Keratinocyte (primary cell): ENCODE measurements at regions not wholly inside any gene's neighbourhood (a gene's known extent, or its start where the extent isn't known, plus 50 kb on each side); places are given as distances from the start of the nearest gene placed in this dataset.

Experiments
- DNase-seq: peaks from one replicate; pipeline ENCODE4 v3.0.0-alpha.2; 2011; ENCODE audit warnings: low read depth, missing footprints, low spot score
- FAIRE-seq: peaks from 2 replicates; lab custom pipeline; 2011; peaks lifted over from hg19 to GRCh38; lab: Jason Lieb, UNC
- H2AFZ ChIP-seq: 2 replicates; pipeline ENCODE4 v1.6.0; 2012; ENCODE audit warnings: low read length, control low read depth, inconsistent platforms; ENCODE audit not compliant: control insufficient read depth
- H3K27ac ChIP-seq: 2 replicates; pipeline ENCODE4 v1.5.1; 2011; ENCODE audit warnings: low read length; ENCODE audit not compliant: control insufficient read depth, insufficient read depth
- H3K27me3 ChIP-seq: 3 replicates; pipeline ENCODE4 v1.6.0; 2011; ENCODE audit warnings: low read length; ENCODE audit not compliant: control insufficient read depth, insufficient read depth; ENCODE audit errors: extremely low read depth
- H3K36me3 ChIP-seq, 2 experiments: 2 replicates in 1 of 2; 3 replicates in 1 of 2; pipeline ENCODE4 v1.5.1; 2011; ENCODE audit warnings: low read length in 2 of 2, mild to moderate bottlenecking in 1 of 2; ENCODE audit not compliant: control insufficient read depth in 2 of 2, insufficient read depth in 2 of 2; ENCODE audit errors: extremely low read depth in 1 of 2
- H3K4me1 ChIP-seq: 3 replicates; pipeline ENCODE4 v1.5.1; 2011; ENCODE audit warnings: low read length; ENCODE audit not compliant: control insufficient read depth, insufficient read depth; ENCODE audit errors: extremely low read depth
- H3K4me2 ChIP-seq: 3 replicates; pipeline ENCODE4 v1.6.0; 2011; ENCODE audit warnings: low read depth, low read length; ENCODE audit not compliant: control insufficient read depth, insufficient read depth; ENCODE audit errors: extremely low read depth
- H3K4me3 ChIP-seq, 3 experiments: fragments of 200-600 bp in 1 of 3; sonication (generic) in 1 of 3; 2 replicates in 2 of 3; 3 replicates in 1 of 3; pipeline ENCODE4 v1.5.1; 2011 to 2016; ENCODE audit warnings: low read length in 3 of 3, mild to moderate bottlenecking in 3 of 3, control low read depth in 2 of 3, inconsistent platforms in 1 of 3, low read depth in 1 of 3, mixed read lengths in 1 of 3, mixed run types in 1 of 3, moderate library complexity in 1 of 3; ENCODE audit not compliant: control insufficient read depth in 2 of 3, insufficient read depth in 2 of 3; ENCODE audit errors: extremely low read depth in 1 of 3
- H3K79me2 ChIP-seq: 2 replicates; pipeline ENCODE4 v1.6.0; 2012; ENCODE audit warnings: low read length; ENCODE audit not compliant: control insufficient read depth, insufficient read depth
- H3K9ac ChIP-seq: 3 replicates; pipeline ENCODE4 v1.6.0; 2011; ENCODE audit warnings: low read length; ENCODE audit not compliant: control insufficient read depth, insufficient read depth; ENCODE audit errors: extremely low read depth
- H3K9me1 ChIP-seq: 3 replicates; pipeline ENCODE4 v1.6.0; 2011; ENCODE audit warnings: low read length; ENCODE audit not compliant: control insufficient read depth, insufficient read depth; ENCODE audit errors: extremely low read depth
- H3K9me3 ChIP-seq: 2 replicates; pipeline ENCODE4 v1.5.1; 2012; ENCODE audit warnings: low read depth, low read length; ENCODE audit not compliant: control insufficient read depth
- H4K20me1 ChIP-seq: 3 replicates; pipeline ENCODE4 v1.6.0; 2011; ENCODE audit warnings: low read length; ENCODE audit not compliant: control insufficient read depth, insufficient read depth; ENCODE audit errors: extremely low read depth
- CTCF ChIP-seq, 3 experiments: IDR thresholded peaks in 1 of 3; conservative IDR thresholded peaks in 1 of 3; optimal IDR thresholded peaks in 1 of 3; 2 replicates in 2 of 3; 3 replicates in 1 of 3; pipeline versions ENCODE3 to v1.5.1; 2011; ENCODE audit warnings: low read length in 3 of 3, mild to moderate bottlenecking in 3 of 3, moderate library complexity in 2 of 3, control low read depth in 1 of 3, inconsistent platforms in 1 of 3; ENCODE audit not compliant: insufficient read depth in 2 of 3; ENCODE audit errors: extremely low read depth in 1 of 3
- EZH2 ChIP-seq: IDR thresholded peaks from one replicate; pipeline ENCODE4 v1.6.1; 2012; ENCODE audit warnings: inconsistent platforms, mild to moderate bottlenecking, low read length, moderate library complexity
- dilution Hi-C: fragments of 300-500 bp; cut with MboI; formaldehyde crosslinking; loops from one replicate; pipeline ENCODE4 v1.7.0; 2020; ENCODE audit warnings: low sequenced_read_pairs; ENCODE audit not compliant: extremely low pct_ligation_motif_present

DNA sequence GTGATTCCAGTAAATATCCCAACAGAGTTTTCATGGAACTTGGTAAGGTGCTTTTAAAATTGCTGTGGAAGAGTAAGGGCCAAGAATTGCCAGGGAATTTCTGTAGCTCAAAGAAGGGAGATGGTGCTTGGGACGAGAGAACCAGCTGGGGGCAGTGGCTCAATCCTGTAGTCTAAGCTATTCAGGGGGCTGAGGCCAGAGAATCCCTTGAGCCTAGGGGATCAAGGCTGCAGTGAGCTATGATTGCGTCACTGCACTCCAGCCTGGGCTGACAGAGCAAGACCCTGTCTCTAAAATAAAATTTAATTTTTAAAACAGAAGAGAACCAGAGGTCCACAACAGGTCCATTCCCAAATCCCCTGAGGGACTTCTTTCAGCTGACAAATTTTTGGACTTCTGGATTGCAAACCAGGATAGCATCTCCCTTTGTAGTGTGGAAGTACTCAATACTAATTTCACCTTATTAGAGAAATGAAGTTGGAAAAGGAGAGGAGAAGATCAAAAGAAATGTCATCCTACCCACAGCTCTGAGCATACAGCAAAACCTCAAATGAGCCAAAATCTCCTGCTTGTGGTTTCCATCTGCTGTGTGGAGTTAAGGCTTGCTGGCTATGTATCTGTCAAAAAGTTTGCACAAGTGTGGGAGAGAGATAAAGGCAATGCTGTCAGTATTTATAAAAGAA lies 59.2 kb upstream of the CLPB start:
- H3K9me1 ChIP-seq: no peaks in the 10 kb centered on the region
- H3K9me3 ChIP-seq: no peaks in the 10 kb centered on the region
- no peak overlapping the region for H3K9ac ChIP-seq
- no peak for FAIRE-seq
- no peak for DNase-seq
- no peak overlapping the region for H3K4me3 ChIP-seq
- H3K36me3 ChIP-seq: no peaks in the 10 kb centered on the region
- H3K4me2 ChIP-seq: no peak overlapping the region
- dilution Hi-C loops: no loop called here
- H3K27me3 ChIP-seq: no peaks in the 10 kb centered on the region
- no peak overlapping the region for H3K27ac ChIP-seq
- no peak for TF ChIP-seq CTCF (optimal IDR thresholded peaks at IDR 0.05 in 1 of 3, IDR thresholded peaks at IDR 0.05 in 1 of 3, conservative IDR thresholded peaks at IDR 0.05 in 1 of 3; ENCODE audit: extremely low read depth in 1 of 3, insufficient read depth in 2 of 3, low read length in 3 of 3)
- TF ChIP-seq EZH2: no peak
- no peak overlapping the region for H2AFZ ChIP-seq
- no peaks in the 10 kb centered on the region for H3K4me1 ChIP-seq
- no peaks in the 10 kb centered on the region for H3K79me2 ChIP-seq
- no peaks in the 10 kb centered on the region for H4K20me1 ChIP-seq

DNA sequence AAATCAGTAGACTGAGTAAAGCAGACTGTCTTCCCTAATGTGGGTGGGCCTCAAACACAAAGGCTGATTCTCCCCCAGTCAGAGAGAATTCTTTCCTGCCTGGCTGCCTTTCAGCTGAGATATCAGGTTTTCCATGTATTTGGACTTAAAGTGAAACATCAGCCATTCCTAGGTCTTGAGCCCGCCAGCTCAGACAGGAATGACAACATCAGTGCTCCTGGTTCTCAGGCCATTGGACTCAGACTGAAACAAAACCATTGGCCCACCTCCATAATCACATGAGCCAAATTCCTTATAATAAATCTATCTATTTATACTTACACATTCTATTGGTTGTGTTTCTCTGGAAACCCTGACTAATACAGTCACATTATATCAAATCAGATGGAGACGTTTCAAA lies 56.7 kb upstream of the CLPB start:
- FAIRE-seq: no peak

More for the DNA sequence above, 56.7 kb upstream of the CLPB start:
- H3K4me3 ChIP-seq: no peak overlapping the region
- dilution Hi-C loops: no loop called here
- H4K20me1 ChIP-seq: no peaks in the 10 kb centered on the region
- no peaks in the 10 kb centered on the region for H3K4me1 ChIP-seq
- no peak overlapping the region for H3K4me2 ChIP-seq
- DNase-seq: no peak
- H3K9me3 ChIP-seq: no peaks in the 10 kb centered on the region
- H3K36me3 ChIP-seq: no peaks in the 10 kb centered on the region
- H3K27ac ChIP-seq: no peak overlapping the region
- no peaks in the 10 kb centered on the region for H3K9me1 ChIP-seq
- H3K9ac ChIP-seq: no peak overlapping the region
- H3K27me3 ChIP-seq: no peaks in the 10 kb centered on the region
- H3K79me2 ChIP-seq: no peaks in the 10 kb centered on the region
- TF ChIP-seq CTCF (optimal IDR thresholded peaks at IDR 0.05 in 1 of 3, IDR thresholded peaks at IDR 0.05 in 1 of 3, conservative IDR thresholded peaks at IDR 0.05 in 1 of 3; ENCODE audit: extremely low read depth in 1 of 3, insufficient read depth in 2 of 3, low read length in 3 of 3) (no peak), EZH2 (no peak)
- H2AFZ ChIP-seq: no peak overlapping the region
